Liver (tissue), 3 donors: ENCODE measurements at regions not wholly inside any gene's neighbourhood (a gene's known extent, or its start where the extent isn't known, plus 50 kb on each side); places are given as distances from the start of the nearest gene placed in this dataset.

Experiments used
- GABPA ChIP-seq, 2 donors: IDR thresholded peaks in 1 of 2; conservative IDR thresholded peaks in 1 of 2; 2 replicates each; pipeline ENCODE4 v1.6.1; 2016; ENCODE audit warnings: antibody characterized with exemption in 2 of 2, mild to moderate bottlenecking in 1 of 2, moderate library complexity in 1 of 2
- HNF4G ChIP-seq: IDR thresholded peaks from 2 replicates; pipeline ENCODE4 v1.6.1; 2016; ENCODE audit warnings: antibody characterized with exemption
- NR2F2 ChIP-seq: IDR thresholded peaks from 2 replicates; pipeline ENCODE4 v1.6.1; 2016; ENCODE audit warnings: antibody characterized with exemption
- RAD21 ChIP-seq, 2 donors: IDR thresholded peaks; 2 replicates each; pipeline ENCODE4 v1.6.1; 2016; ENCODE audit warnings: antibody characterized with exemption in 2 of 2, mild to moderate bottlenecking in 2 of 2
- REST ChIP-seq: IDR thresholded peaks from 2 replicates; pipeline ENCODE4 v1.6.1; 2016; ENCODE audit warnings: antibody characterized with exemption, mild to moderate bottlenecking
- TAF1 ChIP-seq: conservative IDR thresholded peaks from 2 replicates; pipeline ENCODE4 v1.6.1; 2016; ENCODE audit warnings: antibody characterized with exemption, mild to moderate bottlenecking
- YY1 ChIP-seq: IDR thresholded peaks from 2 replicates; pipeline ENCODE4 v1.6.1; 2016; ENCODE audit warnings: antibody characterized with exemption, mild to moderate bottlenecking
- ZBTB33 ChIP-seq: IDR thresholded peaks from 2 replicates; pipeline ENCODE4 v1.6.1; 2016; ENCODE audit warnings: antibody characterized with exemption
- TF ChIP-seq, protein P1 (sequence below): fragments of 150-350 bp; IDR thresholded peaks from 2 replicates; pipeline ENCODE4 v1.5.1; 2017; ENCODE audit warnings: improper control_type of control experiment, low read depth, low read length; ENCODE audit not compliant: missing input control
- TF ChIP-seq, protein P2 (sequence below): IDR thresholded peaks from 2 replicates; pipeline ENCODE4 v1.6.1; 2016; ENCODE audit warnings: antibody characterized with exemption
- TF ChIP-seq, protein P3 (sequence below): IDR thresholded peaks from 2 replicates; pipeline ENCODE4 v1.6.1; 2016; ENCODE audit warnings: antibody characterized with exemption
- donor health status: healthy.
- donor health status: healthy.

DNA sequence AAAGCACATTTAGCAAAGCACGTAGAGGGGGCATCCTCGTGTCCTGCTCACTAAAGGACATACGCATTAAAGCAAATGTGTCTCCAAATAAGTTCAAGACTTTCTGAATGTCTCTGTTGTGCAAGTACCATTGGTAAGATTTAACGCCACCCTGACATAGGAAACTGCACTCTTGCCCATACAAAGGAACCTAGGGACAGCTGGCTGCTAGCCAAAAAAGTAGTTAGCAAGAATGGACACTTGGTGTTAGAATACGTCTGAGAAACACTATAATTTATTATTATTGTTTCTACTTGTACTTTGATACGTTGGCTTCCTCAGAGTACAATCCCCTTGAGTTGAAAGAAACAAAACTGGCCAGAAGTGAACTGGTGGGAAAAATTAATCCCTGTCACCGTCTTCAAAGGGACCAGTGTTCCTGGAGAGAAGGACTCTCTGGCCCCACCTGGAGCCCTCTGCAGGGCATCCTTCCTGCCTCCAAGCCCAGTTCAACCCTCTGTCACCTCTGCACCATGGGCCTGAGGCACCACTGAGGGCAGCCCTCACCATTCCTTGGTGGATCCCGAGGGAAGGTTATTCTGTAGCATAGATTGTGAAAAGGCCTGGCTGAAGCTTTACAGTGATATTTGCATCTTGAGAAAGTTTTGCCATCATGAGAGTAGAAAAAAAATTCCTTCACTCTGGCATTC is 51.4 kb upstream of the APCDD1 start:
- TF ChIP-seq, protein P1, sequence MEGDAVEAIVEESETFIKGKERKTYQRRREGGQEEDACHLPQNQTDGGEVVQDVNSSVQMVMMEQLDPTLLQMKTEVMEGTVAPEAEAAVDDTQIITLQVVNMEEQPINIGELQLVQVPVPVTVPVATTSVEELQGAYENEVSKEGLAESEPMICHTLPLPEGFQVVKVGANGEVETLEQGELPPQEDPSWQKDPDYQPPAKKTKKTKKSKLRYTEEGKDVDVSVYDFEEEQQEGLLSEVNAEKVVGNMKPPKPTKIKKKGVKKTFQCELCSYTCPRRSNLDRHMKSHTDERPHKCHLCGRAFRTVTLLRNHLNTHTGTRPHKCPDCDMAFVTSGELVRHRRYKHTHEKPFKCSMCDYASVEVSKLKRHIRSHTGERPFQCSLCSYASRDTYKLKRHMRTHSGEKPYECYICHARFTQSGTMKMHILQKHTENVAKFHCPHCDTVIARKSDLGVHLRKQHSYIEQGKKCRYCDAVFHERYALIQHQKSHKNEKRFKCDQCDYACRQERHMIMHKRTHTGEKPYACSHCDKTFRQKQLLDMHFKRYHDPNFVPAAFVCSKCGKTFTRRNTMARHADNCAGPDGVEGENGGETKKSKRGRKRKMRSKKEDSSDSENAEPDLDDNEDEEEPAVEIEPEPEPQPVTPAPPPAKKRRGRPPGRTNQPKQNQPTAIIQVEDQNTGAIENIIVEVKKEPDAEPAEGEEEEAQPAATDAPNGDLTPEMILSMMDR = no peak
- TF ChIP-seq HNF4G (no peak), ZBTB33 (no peak), GABPA (IDR thresholded peaks at IDR 0.05 in 1 of 2, conservative IDR thresholded peaks at IDR 0.05 in 1 of 2) (no peak), RAD21 (IDR thresholded peaks at IDR 0.05) (no peak), YY1 (no peak), TAF1 (no peak), REST (no peak), NR2F2 (no peak)
- TF ChIP-seq, protein P2, sequence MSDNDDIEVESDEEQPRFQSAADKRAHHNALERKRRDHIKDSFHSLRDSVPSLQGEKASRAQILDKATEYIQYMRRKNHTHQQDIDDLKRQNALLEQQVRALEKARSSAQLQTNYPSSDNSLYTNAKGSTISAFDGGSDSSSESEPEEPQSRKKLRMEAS = no peak
- TF ChIP-seq, protein P3, sequence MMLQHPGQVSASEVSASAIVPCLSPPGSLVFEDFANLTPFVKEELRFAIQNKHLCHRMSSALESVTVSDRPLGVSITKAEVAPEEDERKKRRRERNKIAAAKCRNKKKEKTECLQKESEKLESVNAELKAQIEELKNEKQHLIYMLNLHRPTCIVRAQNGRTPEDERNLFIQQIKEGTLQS = no peak
